ENCODE measurements at regions not wholly inside any gene's neighbourhood (a gene's known extent, or its start where the extent isn't known, plus 50 kb on each side); places are given as distances from the start of the nearest gene placed in this dataset.

DNA sequence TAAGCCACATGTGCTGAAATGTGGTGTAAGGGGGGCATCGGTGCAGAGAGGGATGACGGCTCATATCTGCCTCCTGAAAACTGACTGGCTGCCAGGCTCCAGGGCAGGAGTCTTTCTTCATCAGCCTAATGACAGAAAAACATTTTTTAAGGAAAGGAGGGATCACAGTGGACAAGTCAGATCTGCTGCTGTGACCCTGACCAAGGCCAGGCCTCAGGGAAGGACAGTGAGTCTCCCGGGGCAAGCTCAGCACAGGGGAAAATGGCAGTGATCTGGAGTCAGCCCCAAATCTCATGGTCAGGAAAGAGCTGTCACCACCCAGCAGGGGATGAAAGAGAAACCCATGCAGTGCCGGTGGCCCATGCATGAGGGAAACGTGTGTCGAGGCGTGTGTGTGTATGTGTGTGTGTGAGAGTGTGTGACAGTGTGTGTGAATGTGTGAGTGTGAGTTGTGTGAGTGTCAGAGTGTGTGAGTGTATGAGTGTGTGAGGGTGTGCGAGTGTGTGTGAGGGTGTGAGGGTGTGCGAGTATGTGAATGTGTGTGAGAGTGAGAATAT, 134.5 kb downstream of the INHBB start:
- TF ChIP-seq, protein P1, sequence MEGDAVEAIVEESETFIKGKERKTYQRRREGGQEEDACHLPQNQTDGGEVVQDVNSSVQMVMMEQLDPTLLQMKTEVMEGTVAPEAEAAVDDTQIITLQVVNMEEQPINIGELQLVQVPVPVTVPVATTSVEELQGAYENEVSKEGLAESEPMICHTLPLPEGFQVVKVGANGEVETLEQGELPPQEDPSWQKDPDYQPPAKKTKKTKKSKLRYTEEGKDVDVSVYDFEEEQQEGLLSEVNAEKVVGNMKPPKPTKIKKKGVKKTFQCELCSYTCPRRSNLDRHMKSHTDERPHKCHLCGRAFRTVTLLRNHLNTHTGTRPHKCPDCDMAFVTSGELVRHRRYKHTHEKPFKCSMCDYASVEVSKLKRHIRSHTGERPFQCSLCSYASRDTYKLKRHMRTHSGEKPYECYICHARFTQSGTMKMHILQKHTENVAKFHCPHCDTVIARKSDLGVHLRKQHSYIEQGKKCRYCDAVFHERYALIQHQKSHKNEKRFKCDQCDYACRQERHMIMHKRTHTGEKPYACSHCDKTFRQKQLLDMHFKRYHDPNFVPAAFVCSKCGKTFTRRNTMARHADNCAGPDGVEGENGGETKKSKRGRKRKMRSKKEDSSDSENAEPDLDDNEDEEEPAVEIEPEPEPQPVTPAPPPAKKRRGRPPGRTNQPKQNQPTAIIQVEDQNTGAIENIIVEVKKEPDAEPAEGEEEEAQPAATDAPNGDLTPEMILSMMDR (IDR thresholded peaks at IDR 0.05; ENCODE audit: low read depth, low read length): no peak
- no peaks in the 10 kb centered on the region for H3K9me3 ChIP-seq (ENCODE audit: control insufficient read depth, insufficient read depth, low read length)
- H3K27me3 ChIP-seq (ENCODE audit: control insufficient read depth, insufficient read depth, low read length): peaks cover 23% of the 10 kb centered on the region
- CTCF ChIA-PET: interaction anchor here (0.5 kb wide), 1 partner anchor 199 kb away, joined by 3 read pairs; no protein-coding TSS in a partner anchor
- no peak overlapping the region for H3K27ac ChIP-seq (ENCODE audit: low read depth, low read length)
- no peak overlapping the region for H3K4me3 ChIP-seq (ENCODE audit: low read depth, low read length)
- DNase-seq (ENCODE audit: low read depth, low spot score): no peak
- POLR2A ChIA-PET: no interaction called here

DNA sequence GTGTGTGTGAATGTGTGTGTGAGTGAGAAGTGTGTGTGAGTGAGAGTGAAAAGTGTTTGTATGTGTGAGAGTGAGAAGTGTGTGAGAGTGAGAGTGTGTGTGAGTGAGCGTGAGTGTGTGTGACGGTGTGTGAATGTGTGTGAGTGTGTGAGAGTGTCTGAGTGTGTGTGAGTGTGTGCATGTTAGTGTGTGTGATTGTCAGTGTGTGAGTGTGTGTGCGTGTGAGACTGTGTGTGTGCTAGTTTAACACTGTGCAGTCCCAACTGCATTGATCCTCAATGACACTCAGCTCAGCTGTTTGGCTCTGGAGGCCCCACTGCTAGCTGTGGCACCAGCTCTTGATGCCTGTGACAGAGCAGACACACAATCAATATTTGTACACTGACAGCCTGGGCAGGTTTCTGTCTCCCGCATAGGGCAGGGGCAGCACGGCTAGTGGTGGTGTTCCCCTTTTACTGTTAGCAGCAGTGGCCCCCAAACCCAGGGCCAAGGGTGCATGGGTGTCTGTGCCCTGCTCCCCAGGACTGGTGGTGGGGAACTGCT, 135.0 kb downstream of the INHBB start:
- POLR2A ChIA-PET: no interaction called here
- no peak overlapping the region for H3K4me3 ChIP-seq (ENCODE audit: low read depth, low read length)
- CTCF ChIA-PET: no interaction called here

DNA sequence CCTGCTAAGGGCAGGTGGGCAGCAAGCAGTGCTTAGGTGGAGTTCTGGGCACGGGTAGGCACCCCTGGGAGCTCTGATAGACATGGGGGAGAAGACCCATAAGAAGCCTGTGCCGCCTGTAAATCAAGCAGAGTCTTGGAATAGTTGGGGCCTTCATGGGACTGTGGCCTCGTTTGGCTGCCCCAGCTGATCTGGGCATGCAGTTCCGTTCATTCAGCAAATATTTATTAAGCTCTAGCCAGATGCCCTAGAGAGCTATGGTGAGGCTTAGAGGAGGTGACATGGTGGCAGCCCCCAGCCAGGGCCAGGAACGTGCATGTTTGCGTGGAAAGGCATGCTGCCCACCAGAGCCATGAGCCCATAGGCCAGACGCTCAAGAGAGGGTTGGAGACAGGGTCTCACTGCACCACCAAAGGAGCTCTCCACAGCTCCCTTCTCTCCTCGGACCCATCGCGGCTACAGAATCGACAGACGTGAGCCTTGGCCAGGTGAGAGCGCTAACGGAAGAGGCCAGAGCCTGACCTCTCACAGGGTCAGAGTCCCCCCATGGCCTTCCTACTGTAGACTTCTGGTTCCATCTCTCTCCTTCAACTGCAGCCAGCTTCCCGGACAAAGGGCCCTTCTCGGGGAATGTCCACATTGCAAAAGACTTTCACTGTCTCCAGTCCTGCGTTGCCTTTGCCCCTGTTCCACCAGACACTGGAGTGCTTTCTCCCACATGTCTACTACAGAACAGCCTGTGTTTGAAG, 135.7 kb downstream of the INHBB start:
- Histone ChIP-seq H3K27ac (ENCODE audit: low read depth, low read length) (no peak overlapping the region), H3K4me3 (ENCODE audit: low read depth, low read length) (no peak overlapping the region), H3K27me3 (ENCODE audit: control insufficient read depth, insufficient read depth, low read length) (peaks cover 24% of the 10 kb centered on the region), H3K9me3 (ENCODE audit: control insufficient read depth, insufficient read depth, low read length) (no peaks in the 10 kb centered on the region)
- ChIA-PET POLR2A (no interaction called here), CTCF (no interaction called here)
- no peak for DNase-seq (ENCODE audit: low read depth, low spot score)
- TF ChIP-seq, protein P1 (IDR thresholded peaks at IDR 0.05; ENCODE audit: low read depth, low read length): no peak

More for the DNA sequence above, 135.0 kb downstream of the INHBB start:
- TF ChIP-seq, protein P1 (IDR thresholded peaks at IDR 0.05; ENCODE audit: low read depth, low read length): no peak
- DNase-seq (ENCODE audit: low read depth, low spot score): no peak
- H3K27ac ChIP-seq (ENCODE audit: low read depth, low read length): no peak overlapping the region
- H3K27me3 ChIP-seq (ENCODE audit: control insufficient read depth, insufficient read depth, low read length): peaks cover 24% of the 10 kb centered on the region
- H3K9me3 ChIP-seq (ENCODE audit: control insufficient read depth, insufficient read depth, low read length): no peaks in the 10 kb centered on the region

DNA sequence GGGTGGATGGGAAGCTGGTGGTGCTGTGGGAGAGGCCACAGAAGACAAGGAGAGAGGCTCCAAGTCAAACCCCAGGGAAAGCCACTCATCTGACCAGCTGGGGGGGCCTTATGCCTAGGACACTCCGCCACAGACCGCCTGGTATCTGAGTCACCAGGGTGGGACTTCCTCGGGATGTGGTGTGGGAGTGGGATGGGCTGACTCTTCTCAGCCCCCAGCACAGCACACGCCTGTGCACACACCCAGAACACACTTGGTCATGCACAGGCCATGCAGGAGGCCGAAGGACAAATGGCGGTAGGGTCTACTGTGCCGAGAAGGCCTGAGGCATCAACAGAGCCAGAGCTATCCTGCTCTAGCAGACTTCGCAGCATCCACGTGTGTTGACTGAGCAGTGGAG, 136.4 kb downstream of the INHBB start:
- ChIA-PET POLR2A (no interaction called here), CTCF (no interaction called here)
- TF ChIP-seq, protein P1 (IDR thresholded peaks at IDR 0.05; ENCODE audit: low read depth, low read length): no peak
- Histone ChIP-seq H3K9me3 (ENCODE audit: control insufficient read depth, insufficient read depth, low read length) (no peaks in the 10 kb centered on the region), H3K4me3 (ENCODE audit: low read depth, low read length) (no peak overlapping the region), H3K27ac (ENCODE audit: low read depth, low read length) (no peak overlapping the region), H3K27me3 (ENCODE audit: control insufficient read depth, insufficient read depth, low read length) (peaks cover 24% of the 10 kb centered on the region)
- DNase-seq (ENCODE audit: low read depth, low spot score): no peak

DNA sequence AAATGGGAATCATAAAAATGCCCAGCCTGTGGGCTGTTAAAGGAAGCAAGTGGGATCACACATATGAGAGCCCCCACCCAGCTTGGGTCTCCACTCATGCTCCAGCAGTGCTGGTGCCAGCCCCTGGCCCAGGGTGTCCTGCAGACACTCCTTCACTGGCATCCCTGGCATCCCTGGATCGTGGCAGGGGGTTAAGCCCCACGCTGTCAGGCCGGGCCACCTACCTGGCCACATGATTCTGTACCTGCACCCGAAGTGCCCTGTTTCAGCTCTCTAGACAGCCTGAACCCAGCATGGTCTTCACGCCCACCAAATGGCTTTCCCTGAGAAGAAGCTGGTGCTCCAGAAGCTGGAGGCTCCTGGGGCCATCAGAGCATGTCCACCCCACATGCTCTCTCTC, 137.4 kb downstream of the INHBB start:
- POLR2A ChIA-PET: no interaction called here
- TF ChIP-seq, protein P1 (IDR thresholded peaks at IDR 0.05; ENCODE audit: low read depth, low read length): no peak
- CTCF ChIA-PET: no interaction called here
- Histone ChIP-seq H3K4me3 (ENCODE audit: low read depth, low read length) (no peak overlapping the region), H3K9me3 (ENCODE audit: control insufficient read depth, insufficient read depth, low read length) (no peaks in the 10 kb centered on the region), H3K27ac (ENCODE audit: low read depth, low read length) (no peak overlapping the region), H3K27me3 (ENCODE audit: control insufficient read depth, insufficient read depth, low read length) (peaks cover 29% of the 10 kb centered on the region)
- DNase-seq (ENCODE audit: low read depth, low spot score): no peak

Data from AG04450 (cell line).